ENCODE measurements at regions not wholly inside any gene's neighbourhood (a gene's known extent, or its start where the extent isn't known, plus 50 kb on each side); places are given as distances from the start of the nearest gene placed in this dataset.
"Not testable (repeated sequence)": the region's sequence is repeated elsewhere in the genome, so short reads cannot be mapped to it uniquely, and the experiment has no call there.

DNA sequence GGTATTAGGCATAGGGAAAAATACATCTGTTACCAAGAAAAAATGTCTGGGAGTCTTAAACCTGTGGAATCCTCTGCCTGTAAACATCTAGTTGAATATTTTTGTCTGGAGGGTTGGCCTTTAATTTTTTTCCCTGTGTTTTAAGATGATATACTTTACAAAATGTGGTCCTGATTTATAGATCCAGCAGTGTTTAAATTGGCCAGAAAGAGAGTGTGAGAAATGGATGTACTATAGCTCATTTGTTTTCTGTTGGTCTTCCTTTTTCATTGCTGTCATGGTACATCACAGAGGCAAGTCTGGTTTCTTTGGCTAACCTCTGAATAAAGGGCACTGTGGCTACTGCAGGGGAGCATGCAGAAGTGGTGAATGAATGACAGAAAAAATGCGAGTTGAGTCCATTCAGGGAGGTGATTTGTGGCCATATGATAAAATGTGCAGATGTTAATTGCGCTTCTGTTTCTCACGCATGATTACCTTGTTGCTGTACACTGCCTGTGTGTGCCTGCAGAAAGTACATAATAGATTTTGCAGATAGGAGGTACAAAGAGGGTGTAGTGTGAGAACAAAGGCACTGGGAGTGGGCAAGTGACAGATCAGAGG lies 150.0 kb downstream of the NFKBIZ start:
- no peak for DNase-seq

DNA sequence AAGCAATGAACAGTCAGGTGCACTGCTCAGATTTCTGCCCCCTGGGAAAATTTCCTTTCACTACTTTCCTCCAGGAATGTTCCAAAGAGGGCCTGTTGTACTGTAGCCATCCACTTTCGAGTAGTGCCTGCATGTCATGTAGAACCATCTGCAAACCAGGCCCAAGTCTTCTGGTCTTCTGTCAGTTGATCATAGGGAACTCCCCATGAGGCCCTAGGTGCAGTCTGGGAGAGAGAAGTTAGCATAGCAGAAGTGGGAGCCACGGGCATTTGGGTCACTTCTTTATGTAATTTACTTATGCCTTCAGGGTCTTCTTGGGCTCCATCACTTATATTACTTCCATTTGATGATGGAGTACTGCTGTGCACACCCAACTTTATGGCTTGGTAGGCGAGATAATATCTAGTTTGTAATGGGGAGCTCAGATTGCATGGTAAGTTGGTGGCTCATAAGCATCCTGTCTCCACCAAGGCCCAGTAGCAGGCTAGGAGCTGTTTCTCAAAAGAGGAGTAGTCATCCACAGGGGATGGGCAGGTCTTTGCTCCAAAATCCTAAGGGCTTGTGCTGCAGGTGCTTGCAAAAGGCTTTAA lies 151.4 kb downstream of the NFKBIZ start:
- DNase-seq = no peak

GRCh38 chr3:102002056-102002455 lies 152.7 kb downstream of the NFKBIZ start:
- DNase-seq = no peak

GRCh38 chr3:102004561-102004960 lies 155.2 kb downstream of the NFKBIZ start:
- no peak for DNase-seq

GRCh38 chr3:102005551-102005950 lies 156.2 kb downstream of the NFKBIZ start:
- no peak for DNase-seq

- DNase-seq = no peak
Measured at GRCh38 chr3:102006812-102007485, 157.6 kb downstream of the NFKBIZ start.

DNA sequence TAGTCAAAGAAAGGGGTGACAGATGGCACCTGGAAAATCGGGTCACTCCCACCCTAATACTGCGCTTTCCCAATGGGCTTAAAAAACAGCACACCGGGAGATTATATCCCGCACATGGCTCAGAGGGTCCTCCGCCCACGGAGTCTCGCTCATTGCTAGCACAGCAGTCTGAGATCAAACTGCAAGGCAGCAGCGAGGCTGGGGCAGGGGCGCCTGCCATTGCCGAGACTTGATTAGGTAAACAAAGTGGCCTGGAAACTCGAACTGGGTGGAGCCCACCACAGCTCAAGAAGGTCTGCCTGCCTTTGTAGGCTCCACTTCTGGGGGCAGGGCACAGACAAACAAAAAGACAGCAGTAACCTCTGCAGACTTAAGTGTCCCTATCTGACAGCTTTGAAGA lies 159.1 kb downstream of the NFKBIZ start:
- DNase-seq = not testable (repeated sequence)

DNA sequence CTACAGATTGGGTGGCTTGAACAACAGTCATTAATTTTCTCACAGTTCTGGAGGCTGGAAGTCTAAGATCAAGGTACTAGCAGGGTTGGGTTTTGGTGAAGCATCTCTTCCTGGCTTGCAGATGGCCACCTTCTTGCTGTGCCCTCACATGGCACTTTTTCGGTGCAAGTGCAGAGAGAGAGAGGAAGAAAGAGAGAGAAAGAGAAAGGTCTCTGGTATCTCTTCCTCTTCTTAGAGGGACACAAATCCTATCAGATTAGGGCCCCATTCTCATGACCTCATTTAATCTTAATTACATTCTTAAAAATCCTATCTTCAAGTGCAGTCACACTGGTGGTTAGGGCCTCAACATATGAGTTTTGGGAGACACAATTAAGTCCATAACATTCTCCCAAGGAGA lies 167.1 kb downstream of the NFKBIZ start:
- no peak for DNase-seq

DNA sequence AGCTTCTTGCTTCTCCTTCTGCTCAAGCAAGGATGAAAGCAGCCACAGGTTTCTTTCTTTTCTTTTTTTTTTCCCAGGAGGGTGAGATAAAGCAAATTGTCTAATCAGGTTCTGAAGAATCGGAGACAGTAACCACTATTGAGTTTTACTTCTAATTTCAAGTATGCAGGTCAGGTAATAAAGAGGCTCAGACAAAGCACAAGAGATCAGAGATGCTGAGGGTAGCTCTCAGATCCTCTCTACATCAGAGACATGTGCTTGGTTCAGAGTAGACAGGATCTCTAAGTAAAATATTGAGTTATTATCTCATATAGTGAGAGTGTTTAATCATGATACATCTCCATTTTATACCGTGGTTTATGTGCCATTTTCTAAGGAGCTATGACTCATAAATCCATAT lies 168.5 kb downstream of the NFKBIZ start:
- DNase-seq = no peak

DNA sequence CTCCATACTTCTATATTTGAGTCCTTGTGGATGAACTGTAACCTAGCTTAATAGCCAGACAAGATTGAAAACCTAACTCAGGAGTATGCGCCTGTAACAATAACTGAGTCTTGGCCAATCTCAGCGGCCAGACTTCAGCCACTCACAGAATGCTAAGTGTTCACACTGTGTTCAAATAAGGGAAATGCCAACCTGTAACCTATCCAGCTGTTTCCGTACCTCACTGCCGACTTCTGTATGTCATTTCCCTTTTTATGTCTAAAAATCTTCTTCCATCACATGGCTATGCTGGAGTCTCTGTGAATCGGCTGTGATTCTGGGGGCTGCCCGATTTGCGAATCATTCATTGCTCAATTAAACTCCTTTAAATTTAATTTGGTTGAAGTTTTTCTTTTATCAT lies 169.2 kb downstream of the NFKBIZ start:
- no peak for DNase-seq

DNA sequence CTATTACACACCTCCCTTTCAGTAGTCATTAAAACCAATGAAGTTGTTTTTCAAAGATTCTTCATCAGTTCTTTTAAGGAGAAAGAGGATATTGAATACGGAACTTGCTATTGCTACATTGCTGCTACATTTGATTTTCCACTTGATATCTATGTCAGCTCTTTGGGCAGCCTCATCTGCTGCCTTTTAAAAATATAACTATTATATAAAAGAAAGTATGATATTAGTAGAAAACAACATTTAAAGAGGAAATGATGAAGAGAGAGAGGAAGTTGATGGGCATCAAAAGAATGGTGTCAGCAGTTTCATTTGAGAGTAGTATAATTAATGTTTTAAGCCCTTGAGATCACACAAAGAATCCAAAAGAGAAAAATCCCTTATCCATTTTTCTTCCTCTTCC lies 171.4 kb downstream of the NFKBIZ start:
- no peak for DNase-seq

DNA sequence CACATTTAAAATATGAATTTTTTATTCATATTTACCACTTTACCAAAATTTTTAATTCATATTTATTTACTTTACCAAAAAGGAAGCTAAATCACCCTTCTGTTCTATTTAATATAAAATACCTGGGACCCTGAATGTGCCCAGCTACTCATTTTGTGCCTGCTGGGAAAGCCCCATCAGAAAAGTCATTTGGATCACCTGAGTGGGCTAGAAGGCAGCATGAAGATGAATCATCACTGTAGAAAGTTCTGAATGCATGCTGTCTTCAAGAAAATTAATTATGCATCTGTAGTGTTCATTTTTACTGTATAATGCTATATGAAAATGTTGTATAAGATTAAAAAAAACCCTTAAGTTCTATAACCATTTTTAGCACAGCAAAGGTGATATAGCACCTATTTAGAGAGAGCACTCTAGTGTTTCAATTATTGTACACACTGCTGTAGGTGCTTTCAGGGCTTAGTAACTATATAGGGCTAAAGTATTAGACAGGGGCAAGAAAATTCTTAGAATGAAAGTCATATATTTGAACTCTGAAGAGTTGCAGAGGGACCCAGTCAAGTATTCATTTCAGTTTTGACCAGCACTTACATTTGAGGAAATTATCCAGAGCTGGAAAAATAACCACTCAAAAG lies 175.1 kb downstream of the NFKBIZ start:
- DNase-seq = no peak

- DNase-seq = no peak
Measured at GRCh38 chr3:102025606-102026270, 176.4 kb downstream of the NFKBIZ start.

- DNase-seq = no peak
Measured at GRCh38 chr3:102026656-102027055, 177.3 kb downstream of the NFKBIZ start.

GRCh38 chr3:102030661-102031060 lies 181.3 kb downstream of the NFKBIZ start:
- DNase-seq = no peak

DNA sequence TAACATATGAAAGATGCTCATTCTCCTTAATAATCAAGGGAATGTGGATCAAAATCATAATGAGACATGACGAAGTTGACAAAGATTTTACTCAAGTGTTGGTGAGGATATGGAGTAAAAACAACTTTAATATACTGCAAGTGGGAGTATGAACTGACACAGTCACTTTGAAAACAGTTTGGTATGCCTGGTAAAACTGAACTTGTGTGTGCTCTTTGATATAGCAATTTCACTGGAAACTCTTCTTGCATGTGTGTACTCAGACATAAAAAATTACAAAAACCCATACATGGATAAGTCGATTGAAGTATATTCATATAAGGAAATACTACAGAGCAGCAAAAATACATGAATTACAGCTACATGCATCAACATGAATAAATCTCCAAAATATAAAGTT lies 182.5 kb downstream of the NFKBIZ start:
- DNase-seq = no peak

DNA sequence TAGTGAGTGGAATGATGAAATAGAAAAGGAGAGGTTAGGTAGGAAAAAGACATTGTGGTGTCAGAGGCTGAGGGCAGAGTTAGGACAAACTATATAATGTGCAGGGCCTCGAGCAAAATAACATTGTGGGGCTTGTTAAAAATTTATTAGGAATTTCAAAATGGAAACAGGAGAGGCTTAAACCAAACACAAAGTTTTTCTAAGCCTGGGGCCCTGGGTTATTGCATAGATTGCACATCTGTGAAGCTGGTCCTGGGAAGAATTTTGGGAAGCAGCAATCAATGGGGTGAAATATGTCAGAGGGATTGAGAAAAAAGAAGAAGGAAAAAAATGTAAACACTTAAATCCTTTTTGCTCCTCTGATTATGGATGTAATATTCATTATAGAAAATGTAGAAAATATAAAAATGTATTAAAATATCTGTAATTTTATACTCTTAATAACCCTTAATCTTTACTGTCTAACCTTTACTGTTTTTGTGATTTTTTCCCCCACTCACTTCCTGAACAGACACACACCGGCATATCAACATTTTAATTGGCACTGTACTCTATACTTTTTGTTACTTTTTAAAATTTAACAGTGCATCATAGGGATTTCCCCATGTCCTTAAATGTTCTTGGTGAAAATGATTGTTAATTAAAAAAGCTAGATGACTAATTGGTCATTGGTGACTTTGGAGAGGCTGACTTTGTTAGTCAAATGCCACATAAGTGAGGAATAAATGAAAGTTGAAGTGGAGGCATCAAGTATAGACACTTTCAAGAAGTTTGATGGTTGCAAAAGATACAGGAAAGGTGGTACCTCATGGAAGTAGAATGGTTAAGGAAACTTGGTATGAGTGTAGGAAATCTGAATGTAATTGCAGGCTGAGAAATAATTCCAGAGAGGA lies 183.4 kb downstream of the NFKBIZ start:
- no peak for DNase-seq

DNA sequence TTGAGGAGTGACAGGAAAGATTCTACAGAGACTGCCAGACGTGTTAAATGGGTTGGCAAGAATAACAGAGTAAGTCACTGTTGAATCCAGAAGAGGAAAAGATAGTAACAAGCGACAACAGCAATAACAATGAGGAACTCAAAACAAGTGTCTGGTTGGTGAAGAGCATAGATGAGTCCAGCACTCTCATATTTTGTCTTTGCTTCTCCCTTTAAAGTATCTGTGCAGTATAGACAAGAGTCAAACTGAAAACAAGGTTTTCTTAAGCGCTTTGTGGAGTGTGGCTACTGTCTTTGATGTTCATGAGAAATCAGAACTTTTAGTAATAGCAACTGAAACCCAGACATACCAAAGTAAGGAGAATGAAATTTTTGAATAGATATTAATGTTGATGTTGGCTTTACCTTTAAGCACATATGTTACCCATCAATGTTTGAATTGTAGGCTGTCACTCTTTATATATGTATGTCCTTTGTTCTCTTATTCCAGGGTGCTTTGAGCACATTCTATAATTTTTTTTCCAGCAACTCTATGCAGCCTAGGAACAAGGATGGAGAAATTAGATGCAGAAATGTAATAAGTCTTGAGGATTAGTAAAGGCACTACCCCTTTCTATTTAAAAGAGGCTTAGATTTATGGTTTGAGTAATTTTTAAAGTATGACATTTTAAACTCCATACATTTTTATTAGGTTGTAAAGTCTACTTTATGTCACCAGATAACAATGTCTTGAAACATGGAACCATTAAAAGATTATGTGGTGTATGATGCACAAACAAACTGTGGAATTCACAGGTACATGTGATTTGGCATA lies 185.5 kb downstream of the NFKBIZ start:
- DNase-seq = no peak

DNA sequence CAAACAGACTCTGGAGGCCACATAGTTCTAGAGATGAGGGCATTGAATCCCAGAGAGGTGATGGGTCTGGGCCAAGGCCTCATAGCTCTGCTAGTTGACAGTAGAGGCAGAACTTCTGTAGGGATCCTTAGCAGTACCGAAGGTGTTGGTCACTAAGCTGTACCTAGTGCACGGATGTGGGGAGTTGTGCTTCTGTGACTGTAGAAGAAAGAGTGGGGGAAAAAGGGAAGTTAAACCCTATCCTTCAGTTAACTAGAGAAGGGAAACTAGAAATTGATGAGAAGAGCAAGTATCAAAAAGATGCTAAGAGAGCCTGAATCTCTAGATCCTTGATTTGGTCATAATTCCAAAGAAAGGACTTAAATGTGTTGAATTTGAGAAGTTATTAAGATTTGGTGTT lies 186.7 kb downstream of the NFKBIZ start:
- no peak for DNase-seq

DNA sequence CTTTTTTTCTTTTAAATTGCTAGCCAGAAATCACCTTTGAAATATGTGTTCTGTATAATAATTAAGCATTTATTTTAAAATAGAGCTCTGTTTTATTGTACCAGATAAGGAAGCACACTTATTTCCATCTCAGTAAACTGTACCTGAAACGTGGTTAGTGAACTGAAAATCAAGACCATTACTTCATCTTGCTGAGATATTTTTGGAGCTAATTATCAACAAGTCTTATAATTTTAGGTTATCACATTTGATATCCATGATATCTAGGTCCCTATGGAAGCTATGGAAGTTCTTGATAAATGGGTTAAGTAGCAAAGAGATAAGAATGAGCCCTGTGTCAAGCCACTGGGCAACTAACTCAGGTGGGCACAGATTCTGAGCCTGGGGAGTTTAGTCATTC lies 187.2 kb downstream of the NFKBIZ start:
- DNase-seq = no peak

GRCh38 chr3:102037209-102037608 lies 187.9 kb downstream of the NFKBIZ start:
- no peak for DNase-seq

GRCh38 chr3:102037791-102038190 lies 188.5 kb downstream of the NFKBIZ start:
- no peak for DNase-seq

All from GOT3 (cell line).